ENCODE measurements at regions not wholly inside any gene's neighbourhood (a gene's known extent, or its start where the extent isn't known, plus 50 kb on each side); places are given as distances from the start of the nearest gene placed in this dataset.

- H3K9me3 ChIP-seq (ENCODE audit: low read depth), result no peaks in the 10 kb centered on the region
- no peak for DNase-seq (ENCODE audit: low read depth in 1 of 2, low spot score in 1 of 2)
These were observed 434.0 kb downstream of the GADD45G start for GRCh38 chr9:90038763-90039162.

GRCh38 chr9:90044263-90044662, 439.5 kb downstream of the GADD45G start:
- Histone ChIP-seq H3K4me1 (ENCODE audit: low read depth) (no peaks in the 10 kb centered on the region), H3K9me3 (ENCODE audit: low read depth) (no peaks in the 10 kb centered on the region), H3K36me3 (no peaks in the 10 kb centered on the region), H3K27ac (no peak overlapping the region), H3K27me3 (no peaks in the 10 kb centered on the region), H3K4me3 (no peak overlapping the region)
- no peak for TF ChIP-seq CTCF (IDR thresholded peaks at IDR 0.05; ENCODE audit: low read depth, low read length)
- no peak for DNase-seq (ENCODE audit: low read depth in 1 of 2, low spot score in 1 of 2)

More at GRCh38 chr9:90038763-90039162, 434.0 kb downstream of the GADD45G start:
- TF ChIP-seq CTCF (IDR thresholded peaks at IDR 0.05; ENCODE audit: low read depth, low read length), result no peak
- Histone ChIP-seq H3K27me3 (no peaks in the 10 kb centered on the region), H3K27ac (no peak overlapping the region), H3K36me3 (no peaks in the 10 kb centered on the region), H3K4me1 (ENCODE audit: low read depth) (no peaks in the 10 kb centered on the region), H3K4me3 (no peak overlapping the region)

- no peaks in the 10 kb centered on the region for H3K27me3 ChIP-seq
- H3K4me1 ChIP-seq (ENCODE audit: low read depth), result no peaks in the 10 kb centered on the region
- H3K27ac ChIP-seq, result no peak overlapping the region
- no peaks in the 10 kb centered on the region for H3K9me3 ChIP-seq (ENCODE audit: low read depth)
- no peaks in the 10 kb centered on the region for H3K36me3 ChIP-seq
- H3K4me3 ChIP-seq, result no peak overlapping the region
- DNase-seq (ENCODE audit: low read depth in 1 of 2, low spot score in 1 of 2), result no peak
- TF ChIP-seq CTCF (IDR thresholded peaks at IDR 0.05; ENCODE audit: low read depth, low read length), result no peak
These were observed 439.9 kb downstream of the GADD45G start for GRCh38 chr9:90044710-90045151.

- no peak for DNase-seq (ENCODE audit: low read depth in 1 of 2, low spot score in 1 of 2)
- TF ChIP-seq CTCF (IDR thresholded peaks at IDR 0.05; ENCODE audit: low read depth, low read length), result no peak
- no peaks in the 10 kb centered on the region for H3K9me3 ChIP-seq (ENCODE audit: low read depth)
- no peaks in the 10 kb centered on the region for H3K27me3 ChIP-seq
- H3K27ac ChIP-seq, result no peak overlapping the region
- H3K36me3 ChIP-seq, result no peaks in the 10 kb centered on the region
- no peaks in the 10 kb centered on the region for H3K4me1 ChIP-seq (ENCODE audit: low read depth)
- no peak overlapping the region for H3K4me3 ChIP-seq
These were observed 441.6 kb downstream of the GADD45G start for GRCh38 chr9:90046317-90046861.

GRCh38 chr9:90047828-90048227, 443.0 kb downstream of the GADD45G start:
- Histone ChIP-seq H3K4me1 (ENCODE audit: low read depth) (no peaks in the 10 kb centered on the region), H3K36me3 (no peaks in the 10 kb centered on the region), H3K27me3 (no peaks in the 10 kb centered on the region), H3K9me3 (ENCODE audit: low read depth) (no peaks in the 10 kb centered on the region), H3K4me3 (no peak overlapping the region), H3K27ac (no peak overlapping the region)
- no peak for DNase-seq (ENCODE audit: low read depth in 1 of 2, low spot score in 1 of 2)
- TF ChIP-seq CTCF (IDR thresholded peaks at IDR 0.05; ENCODE audit: low read depth, low read length), result no peak

Data from cardiac muscle cell (in vitro differentiated cells and primary cell).